GM23338 (cell line): ENCODE measurements at regions not wholly inside any gene's neighbourhood (a gene's known extent, or its start where the extent isn't known, plus 50 kb on each side); places are given as distances from the start of the nearest gene placed in this dataset.

Experiments used
- ATAC-seq: fragments of 200-7000 bp; cut with Tn5 transposase; 3 replicates; pipeline ENCODE4 v1.9.1; 2020
- DNase-seq: peaks from one replicate; pipeline ENCODE4 v3.0.0-alpha.2; 2015; ENCODE audit warnings: low spot score
- H2AFZ ChIP-seq: fragments of 200-600 bp; sonication (generic); 2 replicates; pipeline ENCODE4 v1.8.0; 2016; ENCODE audit warnings: antibody characterized with exemption, mild to moderate bottlenecking, moderate library complexity
- H3F3A ChIP-seq: fragments of 200-600 bp; sonication (generic); replicated peaks from 2 replicates; pipeline ENCODE4 v1.8.0; 2017; ENCODE audit warnings: antibody characterized with exemption, mixed run types, low read depth
- H3K27ac ChIP-seq: fragments of 200-600 bp; sonication (generic); 2 replicates; pipeline ENCODE4 v1.6.1; 2016; ENCODE audit warnings: low read depth
- H3K27me3 ChIP-seq: fragments of 200-600 bp; sonication (generic); 2 replicates; pipeline ENCODE4 v1.8.0; 2016; ENCODE audit warnings: mild to moderate bottlenecking, mixed run types, moderate library complexity; ENCODE audit not compliant: insufficient read depth
- H3K36me3 ChIP-seq: fragments of 200-600 bp; sonication (generic); 2 replicates; pipeline ENCODE4 v1.8.0; 2016; ENCODE audit warnings: mild to moderate bottlenecking; ENCODE audit not compliant: insufficient read depth
- H3K4me1 ChIP-seq: fragments of 200-600 bp; sonication (generic); 2 replicates; pipeline ENCODE4 v1.8.0; 2016; ENCODE audit warnings: mild to moderate bottlenecking, moderate library complexity; ENCODE audit not compliant: insufficient read depth
- H3K4me2 ChIP-seq: fragments of 200-600 bp; sonication (generic); 2 replicates; pipeline ENCODE4 v1.7.1; 2017; ENCODE audit warnings: mixed run types
- H3K4me3 ChIP-seq: fragments of 200-600 bp; sonication (generic); 2 replicates; pipeline ENCODE4 v1.6.1; 2016; ENCODE audit warnings: mixed run types
- H3K79me2 ChIP-seq: fragments of 200-600 bp; sonication (generic); replicated peaks from 2 replicates; pipeline ENCODE4 v1.8.0; 2017; ENCODE audit warnings: mild to moderate bottlenecking; ENCODE audit not compliant: insufficient read depth
- H3K9me2 ChIP-seq: fragments of 200-600 bp; sonication (generic); 2 replicates; pipeline ENCODE4 v1.8.0; 2017; ENCODE audit not compliant: insufficient read depth
- H4K20me1 ChIP-seq: fragments of 200-600 bp; sonication (generic); replicated peaks from 2 replicates; pipeline ENCODE4 v1.8.0; 2017; ENCODE audit warnings: mild to moderate bottlenecking; ENCODE audit not compliant: insufficient read depth
- H3K27ac Mint-ChIP-seq: 2 replicates; pipeline ENCODE4 v1.8.0; 2020; ENCODE audit warnings: inconsistent platforms, mild to moderate bottlenecking, moderate library complexity, mixed read lengths
- H3K27me3 Mint-ChIP-seq: 3 replicates; pipeline ENCODE4 v1.8.0; 2022; ENCODE audit warnings: low read depth, mild to moderate bottlenecking, moderate library complexity, mixed read lengths, inconsistent platforms; ENCODE audit not compliant: insufficient read depth, poor library complexity
- H3K36me3 Mint-ChIP-seq: 3 replicates; pipeline ENCODE4 v1.8.0; 2021; ENCODE audit warnings: low read depth, mild to moderate bottlenecking, inconsistent platforms, moderate library complexity, mixed read lengths
- H3K4me1 Mint-ChIP-seq: 3 replicates; pipeline ENCODE4 v1.8.0; 2020; ENCODE audit warnings: mild to moderate bottlenecking, inconsistent platforms, mixed read lengths
- H3K4me3 Mint-ChIP-seq: 3 replicates; pipeline ENCODE4 v1.8.0; 2021; ENCODE audit warnings: moderate library complexity, mild to moderate bottlenecking, inconsistent platforms, mixed read lengths
- H3K9me3 Mint-ChIP-seq: 3 replicates; pipeline ENCODE4 v1.8.0; 2020; ENCODE audit warnings: moderate library complexity, mild to moderate bottlenecking, inconsistent platforms, mixed read lengths
- CREB1 ChIP-seq: fragments of 250-450 bp; sonication (Bioruptor Pico); IDR thresholded peaks from 2 replicates; pipeline ENCODE4 v1.5.0; 2020; ENCODE audit warnings: low read depth, mild to moderate bottlenecking, moderate library complexity
- ETS1 ChIP-seq: IDR thresholded peaks from 2 replicates; pipeline ENCODE4 v1.6.1; 2016; ENCODE audit warnings: antibody characterized with exemption
- EZH2 ChIP-seq: fragments of 200-600 bp; sonication (generic); IDR thresholded peaks from one replicate; pipeline ENCODE4 v1.8.0; 2017; ENCODE audit warnings: antibody characterized with exemption, mild to moderate bottlenecking, low read depth; ENCODE audit not compliant: unreplicated experiment
- EZH2phosphoT487 ChIP-seq: fragments of 200-600 bp; sonication (generic); IDR thresholded peaks from one replicate; pipeline ENCODE4 v1.8.1; 2018; ENCODE audit warnings: antibody characterized with exemption; ENCODE audit not compliant: unreplicated experiment
- JUNB ChIP-seq: IDR thresholded peaks from one replicate; pipeline ENCODE4 v1.6.1; 2016; ENCODE audit warnings: antibody characterized with exemption; ENCODE audit not compliant: unreplicated experiment
- NANOG ChIP-seq: IDR thresholded peaks from 2 replicates; pipeline ENCODE4 v1.6.1; 2016; ENCODE audit warnings: antibody characterized with exemption, borderline replicate concordance
- POLR2AphosphoS5 ChIP-seq: IDR thresholded peaks from 2 replicates; pipeline ENCODE4 v1.6.1; 2016; ENCODE audit warnings: antibody characterized with exemption, low read depth
- REST ChIP-seq: IDR thresholded peaks from one replicate; pipeline ENCODE4 v1.6.1; 2018; ENCODE audit warnings: antibody characterized with exemption; ENCODE audit not compliant: unreplicated experiment
- STAT1 ChIP-seq: IDR thresholded peaks from one replicate; pipeline ENCODE4 v1.6.1; 2016; ENCODE audit warnings: antibody characterized with exemption; ENCODE audit not compliant: unreplicated experiment
- ZNF114 ChIP-seq: fragments of 250-450 bp; sonication (Bioruptor Pico); IDR thresholded peaks from 2 replicates; pipeline ENCODE4 v1.5.0; 2020; ENCODE audit warnings: mild to moderate bottlenecking, moderate library complexity
- ZNF331 ChIP-seq: fragments of 250-450 bp; sonication (Bioruptor Pico); IDR thresholded peaks from 2 replicates; pipeline ENCODE4 v1.5.0; 2020; ENCODE audit warnings: low read depth, mild to moderate bottlenecking, moderate library complexity
- ZNF462 ChIP-seq: fragments of 250-450 bp; sonication (Bioruptor Pico); IDR thresholded peaks from 2 replicates; pipeline ENCODE4 v1.5.0; 2020; ENCODE audit warnings: mild to moderate bottlenecking, moderate library complexity
- TF ChIP-seq, protein P1 (sequence below), 2 experiments: fragments of 200-600 bp in 1 of 2; sonication (generic) in 1 of 2; conservative IDR thresholded peaks; 2 replicates each; pipeline versions ENCODE4 v1.5.1 to v1.6.1; 2016 to 2017; ENCODE audit warnings: antibody characterized with exemption in 2 of 2, low read depth in 2 of 2, mild to moderate bottlenecking in 2 of 2, moderate library complexity in 1 of 2

DNA sequence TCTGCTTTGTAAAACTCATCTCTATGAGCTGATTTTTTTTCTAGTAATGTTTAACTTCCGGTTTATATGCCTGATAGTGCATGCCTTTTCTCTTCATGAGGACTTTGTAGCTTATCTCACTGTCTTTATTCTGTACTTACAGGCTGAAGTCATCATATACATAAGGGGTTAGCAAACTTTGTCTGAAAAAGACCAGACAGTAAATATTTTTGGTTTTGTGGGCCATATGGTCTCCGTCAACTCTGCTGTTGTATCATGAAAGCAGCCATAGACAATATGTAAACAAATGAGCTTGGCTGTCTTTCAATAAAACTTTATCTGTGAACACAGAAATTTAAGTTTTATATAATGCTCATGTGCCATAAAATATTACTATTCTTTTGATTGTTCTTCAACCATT, 172.1 kb downstream of the GXYLT1 start:
- no peaks in the 10 kb centered on the region for H3K36me3 Mint-ChIP-seq
- TF ChIP-seq ZNF114 (CRISPR knock-in tag) (no peak), JUNB (no peak), ZNF462 (no peak), STAT1 (no peak), POLR2AphosphoS5 (no peak), ETS1 (no peak), ZNF331 (CRISPR knock-in tag) (no peak), NANOG (no peak), REST (no peak), CREB1 (CRISPR knock-in tag) (no peak), EZH2 (no peak), EZH2phosphoT487 (no peak)
- TF ChIP-seq, protein P1, sequence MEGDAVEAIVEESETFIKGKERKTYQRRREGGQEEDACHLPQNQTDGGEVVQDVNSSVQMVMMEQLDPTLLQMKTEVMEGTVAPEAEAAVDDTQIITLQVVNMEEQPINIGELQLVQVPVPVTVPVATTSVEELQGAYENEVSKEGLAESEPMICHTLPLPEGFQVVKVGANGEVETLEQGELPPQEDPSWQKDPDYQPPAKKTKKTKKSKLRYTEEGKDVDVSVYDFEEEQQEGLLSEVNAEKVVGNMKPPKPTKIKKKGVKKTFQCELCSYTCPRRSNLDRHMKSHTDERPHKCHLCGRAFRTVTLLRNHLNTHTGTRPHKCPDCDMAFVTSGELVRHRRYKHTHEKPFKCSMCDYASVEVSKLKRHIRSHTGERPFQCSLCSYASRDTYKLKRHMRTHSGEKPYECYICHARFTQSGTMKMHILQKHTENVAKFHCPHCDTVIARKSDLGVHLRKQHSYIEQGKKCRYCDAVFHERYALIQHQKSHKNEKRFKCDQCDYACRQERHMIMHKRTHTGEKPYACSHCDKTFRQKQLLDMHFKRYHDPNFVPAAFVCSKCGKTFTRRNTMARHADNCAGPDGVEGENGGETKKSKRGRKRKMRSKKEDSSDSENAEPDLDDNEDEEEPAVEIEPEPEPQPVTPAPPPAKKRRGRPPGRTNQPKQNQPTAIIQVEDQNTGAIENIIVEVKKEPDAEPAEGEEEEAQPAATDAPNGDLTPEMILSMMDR (conservative IDR thresholded peaks at IDR 0.05; ENCODE audit: low read depth in 2 of 2), result no peak
- H4K20me1 ChIP-seq, result no peaks in the 10 kb centered on the region
- H3K27me3 ChIP-seq, result no peaks in the 10 kb centered on the region
- H3K4me2 ChIP-seq, result no peak overlapping the region
- ATAC-seq (no peak), DNase-seq (no peak)
- H3K4me1 Mint-ChIP-seq, result peaks cover 12% of the 10 kb centered on the region
- peaks cover 11% of the 10 kb centered on the region for H3K4me1 ChIP-seq
- H3K27me3 Mint-ChIP-seq, result no peaks in the 10 kb centered on the region
- no peaks in the 10 kb centered on the region for H3K9me2 ChIP-seq
- no peak overlapping the region for H3K27ac ChIP-seq
- H2AFZ ChIP-seq, result no peak overlapping the region
- no peaks in the 10 kb centered on the region for H3K36me3 ChIP-seq
- no peak overlapping the region for H3K4me3 Mint-ChIP-seq
- H3K27ac Mint-ChIP-seq, result no peak overlapping the region
- no peaks in the 10 kb centered on the region for H3K79me2 ChIP-seq
- no peaks in the 10 kb centered on the region; the same call in 1 of the 3 replicates for H3K9me3 Mint-ChIP-seq
- no peaks in the 10 kb centered on the region; the same call in 1 of the 2 replicates for H3F3A ChIP-seq
- H3K4me3 ChIP-seq, result no peak overlapping the region
